ENCODE measurements at regions not wholly inside any gene's neighbourhood (a gene's known extent, or its start where the extent isn't known, plus 50 kb on each side); places are given as distances from the start of the nearest gene placed in this dataset.

GRCh38 chr2:207283356-207283755, 117.6 kb upstream of the KLF7 start:
- TF ChIP-seq CTCF (IDR thresholded peaks at IDR 0.05) (peak in 1 of 3 experiments; percentile 25), EP300 (IDR thresholded peaks at IDR 0.05) (no peak), POLR2AphosphoS5 (IDR thresholded peaks at IDR 0.05) (no peak), POLR2A (IDR thresholded peaks at IDR 0.05; ENCODE audit: low read depth) (no peak)
